ENCODE measurements at regions not wholly inside any gene's neighbourhood (a gene's known extent, or its start where the extent isn't known, plus 50 kb on each side); places are given as distances from the start of the nearest gene placed in this dataset.
"Not testable (repeated sequence)": the region's sequence is repeated elsewhere in the genome, so short reads cannot be mapped to it uniquely, and the experiment has no call there.

DNA sequence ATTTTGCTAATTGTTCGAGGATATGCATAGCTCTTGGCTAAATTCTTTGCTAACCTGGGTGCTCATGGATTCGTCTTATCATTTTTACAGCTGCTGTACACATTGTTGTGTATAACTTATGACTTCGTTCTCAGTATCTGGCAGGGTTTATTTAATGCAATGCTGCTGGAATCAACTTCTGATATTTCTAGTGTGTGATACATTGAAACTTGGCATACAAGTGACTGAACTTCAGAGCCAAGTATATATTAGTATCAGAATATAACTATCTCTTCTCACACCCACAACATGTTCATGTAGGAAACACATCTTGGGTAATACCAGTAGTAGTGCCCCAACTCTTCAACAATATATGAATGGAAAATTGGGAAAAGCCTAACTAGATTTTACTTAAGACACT, 764.2 kb downstream of the TENT5A start:
- H3K4me1 ChIP-seq (ENCODE audit: control insufficient read depth, insufficient read depth, low read length) = no peaks in the 10 kb centered on the region
- POLR2A ChIA-PET = no interaction called here
- intact Hi-C loops (cut with micrococcal nuclease; ENCODE audit: unreplicated experiment) (no loop called here), in situ Hi-C loops (cut with HindIII; ENCODE audit: low pct_unique_long_range_greater_than_20kb, low sequenced_read_pairs) (no loop called here)
- CTCF ChIA-PET = no interaction called here
- peaks cover 5% of the 10 kb centered on the region; the same call in 1 of the 2 replicates for H3K9me3 ChIP-seq (ENCODE audit: control insufficient read depth, insufficient read depth, low read depth, low read length)
- H3K36me3 ChIP-seq (ENCODE audit: control insufficient read depth, insufficient read depth, low read length) = no peaks in the 10 kb centered on the region
- no peaks in the 10 kb centered on the region for H3K27me3 ChIP-seq (ENCODE audit: control insufficient read depth, insufficient read depth, low read length)
- TF ChIP-seq CTCF (IDR thresholded peaks at IDR 0.05) (no peak), POLR2AphosphoS5 (IDR thresholded peaks at IDR 0.05; ENCODE audit: low read depth, low read length) (no peak), TCF7L2 (IDR thresholded peaks at IDR 0.05; ENCODE audit: low read depth, low read length) (no peak), SIN3A (IDR thresholded peaks at IDR 0.05; ENCODE audit: borderline replicate concordance, insufficient read depth, low read depth, low read length) (no peak)
- TF ChIP-seq, protein P1, sequence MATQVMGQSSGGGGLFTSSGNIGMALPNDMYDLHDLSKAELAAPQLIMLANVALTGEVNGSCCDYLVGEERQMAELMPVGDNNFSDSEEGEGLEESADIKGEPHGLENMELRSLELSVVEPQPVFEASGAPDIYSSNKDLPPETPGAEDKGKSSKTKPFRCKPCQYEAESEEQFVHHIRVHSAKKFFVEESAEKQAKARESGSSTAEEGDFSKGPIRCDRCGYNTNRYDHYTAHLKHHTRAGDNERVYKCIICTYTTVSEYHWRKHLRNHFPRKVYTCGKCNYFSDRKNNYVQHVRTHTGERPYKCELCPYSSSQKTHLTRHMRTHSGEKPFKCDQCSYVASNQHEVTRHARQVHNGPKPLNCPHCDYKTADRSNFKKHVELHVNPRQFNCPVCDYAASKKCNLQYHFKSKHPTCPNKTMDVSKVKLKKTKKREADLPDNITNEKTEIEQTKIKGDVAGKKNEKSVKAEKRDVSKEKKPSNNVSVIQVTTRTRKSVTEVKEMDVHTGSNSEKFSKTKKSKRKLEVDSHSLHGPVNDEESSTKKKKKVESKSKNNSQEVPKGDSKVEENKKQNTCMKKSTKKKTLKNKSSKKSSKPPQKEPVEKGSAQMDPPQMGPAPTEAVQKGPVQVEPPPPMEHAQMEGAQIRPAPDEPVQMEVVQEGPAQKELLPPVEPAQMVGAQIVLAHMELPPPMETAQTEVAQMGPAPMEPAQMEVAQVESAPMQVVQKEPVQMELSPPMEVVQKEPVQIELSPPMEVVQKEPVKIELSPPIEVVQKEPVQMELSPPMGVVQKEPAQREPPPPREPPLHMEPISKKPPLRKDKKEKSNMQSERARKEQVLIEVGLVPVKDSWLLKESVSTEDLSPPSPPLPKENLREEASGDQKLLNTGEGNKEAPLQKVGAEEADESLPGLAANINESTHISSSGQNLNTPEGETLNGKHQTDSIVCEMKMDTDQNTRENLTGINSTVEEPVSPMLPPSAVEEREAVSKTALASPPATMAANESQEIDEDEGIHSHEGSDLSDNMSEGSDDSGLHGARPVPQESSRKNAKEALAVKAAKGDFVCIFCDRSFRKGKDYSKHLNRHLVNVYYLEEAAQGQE (IDR thresholded peaks at IDR 0.05; ENCODE audit: insufficient read depth in 1 of 2, low read depth in 2 of 2, low read length in 1 of 2) = no peak
- no TSS peak for BruUV-seq (replicated peaks)
- DNase-seq (ENCODE audit: low read depth, low spot score) = no peak
- no peak overlapping the region for H3K27ac ChIP-seq (ENCODE audit: low read length)
- ATAC-seq = no peak
- no peak overlapping the region for H3K4me3 ChIP-seq (ENCODE audit: low read depth in 2 of 2, low read length in 2 of 2)

- DNase-seq (ENCODE audit: low read depth, low spot score); POLR2A ChIA-PET; H3K4me3 ChIP-seq (ENCODE audit: low read depth in 2 of 2, low read length in 2 of 2); H3K4me1 ChIP-seq (ENCODE audit: control insufficient read depth, insufficient read depth, low read length); intact Hi-C loops (cut with micrococcal nuclease; ENCODE audit: unreplicated experiment); H3K9me3 ChIP-seq (ENCODE audit: control insufficient read depth, insufficient read depth, low read depth, low read length); H3K27ac ChIP-seq (ENCODE audit: low read length); CTCF ChIA-PET; in situ Hi-C loops (cut with HindIII; ENCODE audit: low pct_unique_long_range_greater_than_20kb, low sequenced_read_pairs); ATAC-seq; BruUV-seq (replicated peaks); H3K27me3 ChIP-seq (ENCODE audit: control insufficient read depth, insufficient read depth, low read length); H3K36me3 ChIP-seq (ENCODE audit: control insufficient read depth, insufficient read depth, low read length): not testable (repeated sequence)
Observed at GRCh38 chr6:80981226-80981625, 771.3 kb downstream of the TENT5A start.

- no peak for DNase-seq (ENCODE audit: low read depth, low spot score)
- intact Hi-C loops (cut with micrococcal nuclease; ENCODE audit: unreplicated experiment) = no loop called here
- TF ChIP-seq TCF7L2 (IDR thresholded peaks at IDR 0.05; ENCODE audit: low read depth, low read length) = no peak
- TF ChIP-seq SIN3A (IDR thresholded peaks at IDR 0.05; ENCODE audit: borderline replicate concordance, insufficient read depth, low read depth, low read length) = no peak
- no peak for TF ChIP-seq POLR2AphosphoS5 (IDR thresholded peaks at IDR 0.05; ENCODE audit: low read depth, low read length)
- TF ChIP-seq CTCF (IDR thresholded peaks at IDR 0.05) = no peak
- TF ChIP-seq, protein P1 (IDR thresholded peaks at IDR 0.05; ENCODE audit: insufficient read depth in 1 of 2, low read depth in 2 of 2, low read length in 1 of 2) = no peak
- H3K9me3 ChIP-seq (ENCODE audit: control insufficient read depth, insufficient read depth, low read depth, low read length) = no peaks in the 10 kb centered on the region
- H3K4me1 ChIP-seq (ENCODE audit: control insufficient read depth, insufficient read depth, low read length) = no peaks in the 10 kb centered on the region
- no peak overlapping the region for H3K4me3 ChIP-seq (ENCODE audit: low read depth in 2 of 2, low read length in 2 of 2)
- CTCF ChIA-PET = no interaction called here
- no peaks in the 10 kb centered on the region for H3K36me3 ChIP-seq (ENCODE audit: control insufficient read depth, insufficient read depth, low read length)
- no peak for ATAC-seq
- H3K27me3 ChIP-seq (ENCODE audit: control insufficient read depth, insufficient read depth, low read length) = no peaks in the 10 kb centered on the region
- H3K27ac ChIP-seq (ENCODE audit: low read length) = no peak overlapping the region
- in situ Hi-C loops (cut with HindIII; ENCODE audit: low pct_unique_long_range_greater_than_20kb, low sequenced_read_pairs) = no loop called here
- no TSS peak for BruUV-seq (replicated peaks)
- POLR2A ChIA-PET = no interaction called here
Observed at GRCh38 chr6:80976336-80976735, 776.1 kb downstream of the TENT5A start.
